ENCODE measurements at regions not wholly inside any gene's neighbourhood (a gene's known extent, or its start where the extent isn't known, plus 50 kb on each side); places are given as distances from the start of the nearest gene placed in this dataset.

GRCh38 chr4:54556587-54556986, 101.2 kb upstream of the KIT start:
- H3K36me3 Mint-ChIP-seq (ENCODE audit: unreplicated experiment) = no peaks in the 10 kb centered on the region
- no peak for DNase-seq (ENCODE audit: extremely low spot score, unreplicated experiment)
- peaks cover 16% of the 10 kb centered on the region for H3K4me1 Mint-ChIP-seq (ENCODE audit: unreplicated experiment)
- no peak overlapping the region for H3K4me3 Mint-ChIP-seq (ENCODE audit: unreplicated experiment)
- no peaks in the 10 kb centered on the region for H3K9me3 Mint-ChIP-seq (ENCODE audit: unreplicated experiment)
- TF ChIP-seq CTCF (IDR thresholded peaks at IDR 0.05) = no peak
- H3K27ac Mint-ChIP-seq (ENCODE audit: unreplicated experiment) = no peak overlapping the region
- no peaks in the 10 kb centered on the region for H3K27me3 Mint-ChIP-seq (ENCODE audit: unreplicated experiment)

- H3K9me3 Mint-ChIP-seq (ENCODE audit: unreplicated experiment) = no peaks in the 10 kb centered on the region
- H3K36me3 Mint-ChIP-seq (ENCODE audit: unreplicated experiment) = no peaks in the 10 kb centered on the region
- peaks cover 10% of the 10 kb centered on the region for H3K4me1 Mint-ChIP-seq (ENCODE audit: unreplicated experiment)
- no peak overlapping the region for H3K4me3 Mint-ChIP-seq (ENCODE audit: unreplicated experiment)
- no peak for DNase-seq (ENCODE audit: extremely low spot score, unreplicated experiment)
- TF ChIP-seq CTCF (IDR thresholded peaks at IDR 0.05) = no peak
- H3K27ac Mint-ChIP-seq (ENCODE audit: unreplicated experiment) = no peak overlapping the region
- no peaks in the 10 kb centered on the region for H3K27me3 Mint-ChIP-seq (ENCODE audit: unreplicated experiment)
These were observed 98.7 kb upstream of the KIT start for GRCh38 chr4:54558889-54559677.

GRCh38 chr4:54560513-54560912, 97.2 kb upstream of the KIT start:
- Mint-ChIP-seq H3K36me3 (ENCODE audit: unreplicated experiment) (no peaks in the 10 kb centered on the region), H3K4me1 (ENCODE audit: unreplicated experiment) (peaks cover under 1% of the 10 kb centered on the region), H3K4me3 (ENCODE audit: unreplicated experiment) (no peak overlapping the region), H3K27ac (ENCODE audit: unreplicated experiment) (no peak overlapping the region), H3K9me3 (ENCODE audit: unreplicated experiment) (no peaks in the 10 kb centered on the region), H3K27me3 (ENCODE audit: unreplicated experiment) (no peaks in the 10 kb centered on the region)
- no peak for TF ChIP-seq CTCF (IDR thresholded peaks at IDR 0.05)
- DNase-seq (ENCODE audit: extremely low spot score, unreplicated experiment) = no peak

GRCh38 chr4:54561940-54562339, 95.8 kb upstream of the KIT start:
- TF ChIP-seq CTCF (IDR thresholded peaks at IDR 0.05) = no peak
- H3K4me1 Mint-ChIP-seq (ENCODE audit: unreplicated experiment) = no peaks in the 10 kb centered on the region
- no peaks in the 10 kb centered on the region for H3K36me3 Mint-ChIP-seq (ENCODE audit: unreplicated experiment)
- H3K9me3 Mint-ChIP-seq (ENCODE audit: unreplicated experiment) = no peaks in the 10 kb centered on the region
- no peak overlapping the region for H3K4me3 Mint-ChIP-seq (ENCODE audit: unreplicated experiment)
- no peaks in the 10 kb centered on the region for H3K27me3 Mint-ChIP-seq (ENCODE audit: unreplicated experiment)
- DNase-seq (ENCODE audit: extremely low spot score, unreplicated experiment) = no peak
- no peak overlapping the region for H3K27ac Mint-ChIP-seq (ENCODE audit: unreplicated experiment)

- peaks cover 7% of the 10 kb centered on the region for H3K4me1 Mint-ChIP-seq (ENCODE audit: unreplicated experiment)
- H3K4me3 Mint-ChIP-seq (ENCODE audit: unreplicated experiment) = no peak overlapping the region
- no peak for TF ChIP-seq CTCF (IDR thresholded peaks at IDR 0.05)
- no peaks in the 10 kb centered on the region for H3K9me3 Mint-ChIP-seq (ENCODE audit: unreplicated experiment)
- no peaks in the 10 kb centered on the region for H3K36me3 Mint-ChIP-seq (ENCODE audit: unreplicated experiment)
- no peak overlapping the region for H3K27ac Mint-ChIP-seq (ENCODE audit: unreplicated experiment)
- no peak for DNase-seq (ENCODE audit: extremely low spot score, unreplicated experiment)
- no peaks in the 10 kb centered on the region for H3K27me3 Mint-ChIP-seq (ENCODE audit: unreplicated experiment)
These were observed 91.1 kb upstream of the KIT start for GRCh38 chr4:54566608-54567007.

Data from osteocyte (in vitro differentiated cells).